ENCODE measurements at regions not wholly inside any gene's neighbourhood (a gene's known extent, or its start where the extent isn't known, plus 50 kb on each side); places are given as distances from the start of the nearest gene placed in this dataset.

DNA sequence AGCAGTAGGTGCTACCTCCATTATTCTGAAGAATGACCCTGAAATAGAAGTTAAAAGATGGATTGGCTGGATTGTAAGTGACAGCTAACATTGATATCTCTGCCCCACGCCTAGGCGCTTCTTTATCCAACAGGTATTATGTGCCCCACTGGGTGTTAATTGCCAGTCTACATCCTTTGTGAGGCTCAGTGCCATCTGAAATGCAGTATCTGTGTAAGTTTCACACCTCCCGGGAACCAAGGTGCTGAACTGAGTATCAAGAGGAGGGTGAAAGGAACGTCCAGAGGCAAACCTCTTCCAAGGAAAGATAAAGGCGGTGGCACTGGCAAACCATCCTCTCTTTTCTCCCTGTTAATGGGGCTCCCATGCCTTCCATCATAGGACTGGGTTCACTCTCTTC lies 181.1 kb upstream of the UBL3 start:
- Mint-ChIP-seq H3K36me3 (ENCODE audit: low read depth) (no peaks in the 10 kb centered on the region), H3K27me3 (ENCODE audit: insufficient read depth, low read depth, poor library complexity) (no peaks in the 10 kb centered on the region), H3K9me3 (no peaks in the 10 kb centered on the region; the same call in 2 of the 3 replicates), H3K4me3 (no peak overlapping the region), H3K4me1 (no peaks in the 10 kb centered on the region), H3K27ac (no peak overlapping the region)
- no peaks in the 10 kb centered on the region for H3K9me2 ChIP-seq (ENCODE audit: insufficient read depth)
- H3F3A ChIP-seq (replicated peaks; ENCODE audit: low read depth): no peaks in the 10 kb centered on the region
- DNase-seq (ENCODE audit: low spot score) (no peak), ATAC-seq (no peak)
- H3K36me3 ChIP-seq (ENCODE audit: insufficient read depth): no peaks in the 10 kb centered on the region
- H3K4me3 ChIP-seq: no peak overlapping the region
- no peak overlapping the region for H3K27ac ChIP-seq (ENCODE audit: low read depth)
- no peaks in the 10 kb centered on the region for H3K79me2 ChIP-seq (replicated peaks; ENCODE audit: insufficient read depth)
- no peaks in the 10 kb centered on the region for H4K20me1 ChIP-seq (replicated peaks; ENCODE audit: insufficient read depth)
- H3K4me1 ChIP-seq (ENCODE audit: insufficient read depth): no peaks in the 10 kb centered on the region
- H2AFZ ChIP-seq: no peak overlapping the region
- H3K4me2 ChIP-seq: no peak overlapping the region
- no peak for TF ChIP-seq CREB1 (CRISPR knock-in tag; IDR thresholded peaks at IDR 0.05; ENCODE audit: low read depth)
- no peak for TF ChIP-seq POLR2AphosphoS5 (IDR thresholded peaks at IDR 0.05; ENCODE audit: low read depth)
- no peak for TF ChIP-seq JUNB (IDR thresholded peaks at IDR 0.05; ENCODE audit: unreplicated experiment)
- H3K27me3 ChIP-seq (ENCODE audit: insufficient read depth): no peaks in the 10 kb centered on the region

DNA sequence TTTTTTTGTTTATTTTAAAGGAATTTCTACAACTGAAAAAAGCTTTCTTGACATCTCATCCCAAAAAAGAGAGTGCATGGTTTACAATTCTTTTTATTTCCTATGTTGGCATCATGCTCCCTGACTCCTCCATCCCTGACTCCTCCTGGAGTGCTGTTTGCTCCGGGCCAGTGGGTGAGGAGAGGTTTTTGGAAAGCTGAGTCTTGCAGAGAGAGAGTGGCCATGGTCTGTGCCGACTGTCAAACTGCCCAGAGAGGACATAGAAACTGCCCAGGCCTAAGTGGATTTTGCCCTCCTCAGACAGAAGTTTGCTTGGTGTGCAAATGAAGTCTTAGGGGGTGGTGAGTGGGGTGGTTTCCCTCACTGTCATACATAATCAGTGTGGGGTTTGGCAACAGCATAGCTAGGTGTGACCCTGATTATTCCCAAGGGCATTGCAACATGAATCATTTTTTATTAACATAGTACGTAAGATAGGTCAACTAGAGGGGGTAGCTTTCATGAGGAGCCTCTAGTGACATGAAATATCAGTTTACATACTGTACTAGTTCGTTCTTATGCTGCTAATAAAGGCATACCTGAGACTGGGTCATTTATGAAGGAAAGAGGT lies 179.8 kb upstream of the UBL3 start:
- H3K4me3 Mint-ChIP-seq: no peak overlapping the region
- no peak overlapping the region for H3K27ac Mint-ChIP-seq
- Histone ChIP-seq H3K79me2 (replicated peaks; ENCODE audit: insufficient read depth) (no peaks in the 10 kb centered on the region), H3K27ac (ENCODE audit: low read depth) (no peak overlapping the region), H3K4me1 (ENCODE audit: insufficient read depth) (no peaks in the 10 kb centered on the region), H3K4me3 (no peak overlapping the region), H2AFZ (no peak overlapping the region), H3K27me3 (ENCODE audit: insufficient read depth) (no peaks in the 10 kb centered on the region), H3K9me2 (ENCODE audit: insufficient read depth) (no peaks in the 10 kb centered on the region), H3K4me2 (no peak overlapping the region), H3F3A (replicated peaks; ENCODE audit: low read depth) (no peaks in the 10 kb centered on the region), H3K36me3 (ENCODE audit: insufficient read depth) (no peaks in the 10 kb centered on the region), H4K20me1 (replicated peaks; ENCODE audit: insufficient read depth) (no peaks in the 10 kb centered on the region)
- no peak for ATAC-seq
- no peaks in the 10 kb centered on the region for H3K4me1 Mint-ChIP-seq
- H3K9me3 Mint-ChIP-seq: no peaks in the 10 kb centered on the region
- TF ChIP-seq EZH2 (IDR thresholded peaks at IDR 0.05; ENCODE audit: low read depth, unreplicated experiment) (no peak), EZH2phosphoT487 (IDR thresholded peaks at IDR 0.05; ENCODE audit: unreplicated experiment) (no peak), CREB1 (CRISPR knock-in tag; IDR thresholded peaks at IDR 0.05; ENCODE audit: low read depth) (no peak), ZNF114 (CRISPR knock-in tag; IDR thresholded peaks at IDR 0.05) (no peak), STAT1 (IDR thresholded peaks at IDR 0.05; ENCODE audit: unreplicated experiment) (no peak), POLR2AphosphoS5 (IDR thresholded peaks at IDR 0.05; ENCODE audit: low read depth) (no peak), JUNB (IDR thresholded peaks at IDR 0.05; ENCODE audit: unreplicated experiment) (no peak), ZNF331 (CRISPR knock-in tag; IDR thresholded peaks at IDR 0.05; ENCODE audit: low read depth) (no peak), NANOG (IDR thresholded peaks at IDR 0.05; ENCODE audit: borderline replicate concordance) (no peak)
- TF ChIP-seq, protein P1, sequence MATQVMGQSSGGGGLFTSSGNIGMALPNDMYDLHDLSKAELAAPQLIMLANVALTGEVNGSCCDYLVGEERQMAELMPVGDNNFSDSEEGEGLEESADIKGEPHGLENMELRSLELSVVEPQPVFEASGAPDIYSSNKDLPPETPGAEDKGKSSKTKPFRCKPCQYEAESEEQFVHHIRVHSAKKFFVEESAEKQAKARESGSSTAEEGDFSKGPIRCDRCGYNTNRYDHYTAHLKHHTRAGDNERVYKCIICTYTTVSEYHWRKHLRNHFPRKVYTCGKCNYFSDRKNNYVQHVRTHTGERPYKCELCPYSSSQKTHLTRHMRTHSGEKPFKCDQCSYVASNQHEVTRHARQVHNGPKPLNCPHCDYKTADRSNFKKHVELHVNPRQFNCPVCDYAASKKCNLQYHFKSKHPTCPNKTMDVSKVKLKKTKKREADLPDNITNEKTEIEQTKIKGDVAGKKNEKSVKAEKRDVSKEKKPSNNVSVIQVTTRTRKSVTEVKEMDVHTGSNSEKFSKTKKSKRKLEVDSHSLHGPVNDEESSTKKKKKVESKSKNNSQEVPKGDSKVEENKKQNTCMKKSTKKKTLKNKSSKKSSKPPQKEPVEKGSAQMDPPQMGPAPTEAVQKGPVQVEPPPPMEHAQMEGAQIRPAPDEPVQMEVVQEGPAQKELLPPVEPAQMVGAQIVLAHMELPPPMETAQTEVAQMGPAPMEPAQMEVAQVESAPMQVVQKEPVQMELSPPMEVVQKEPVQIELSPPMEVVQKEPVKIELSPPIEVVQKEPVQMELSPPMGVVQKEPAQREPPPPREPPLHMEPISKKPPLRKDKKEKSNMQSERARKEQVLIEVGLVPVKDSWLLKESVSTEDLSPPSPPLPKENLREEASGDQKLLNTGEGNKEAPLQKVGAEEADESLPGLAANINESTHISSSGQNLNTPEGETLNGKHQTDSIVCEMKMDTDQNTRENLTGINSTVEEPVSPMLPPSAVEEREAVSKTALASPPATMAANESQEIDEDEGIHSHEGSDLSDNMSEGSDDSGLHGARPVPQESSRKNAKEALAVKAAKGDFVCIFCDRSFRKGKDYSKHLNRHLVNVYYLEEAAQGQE (IDR thresholded peaks at IDR 0.05; ENCODE audit: unreplicated experiment): no peak
- TF ChIP-seq, protein P2, sequence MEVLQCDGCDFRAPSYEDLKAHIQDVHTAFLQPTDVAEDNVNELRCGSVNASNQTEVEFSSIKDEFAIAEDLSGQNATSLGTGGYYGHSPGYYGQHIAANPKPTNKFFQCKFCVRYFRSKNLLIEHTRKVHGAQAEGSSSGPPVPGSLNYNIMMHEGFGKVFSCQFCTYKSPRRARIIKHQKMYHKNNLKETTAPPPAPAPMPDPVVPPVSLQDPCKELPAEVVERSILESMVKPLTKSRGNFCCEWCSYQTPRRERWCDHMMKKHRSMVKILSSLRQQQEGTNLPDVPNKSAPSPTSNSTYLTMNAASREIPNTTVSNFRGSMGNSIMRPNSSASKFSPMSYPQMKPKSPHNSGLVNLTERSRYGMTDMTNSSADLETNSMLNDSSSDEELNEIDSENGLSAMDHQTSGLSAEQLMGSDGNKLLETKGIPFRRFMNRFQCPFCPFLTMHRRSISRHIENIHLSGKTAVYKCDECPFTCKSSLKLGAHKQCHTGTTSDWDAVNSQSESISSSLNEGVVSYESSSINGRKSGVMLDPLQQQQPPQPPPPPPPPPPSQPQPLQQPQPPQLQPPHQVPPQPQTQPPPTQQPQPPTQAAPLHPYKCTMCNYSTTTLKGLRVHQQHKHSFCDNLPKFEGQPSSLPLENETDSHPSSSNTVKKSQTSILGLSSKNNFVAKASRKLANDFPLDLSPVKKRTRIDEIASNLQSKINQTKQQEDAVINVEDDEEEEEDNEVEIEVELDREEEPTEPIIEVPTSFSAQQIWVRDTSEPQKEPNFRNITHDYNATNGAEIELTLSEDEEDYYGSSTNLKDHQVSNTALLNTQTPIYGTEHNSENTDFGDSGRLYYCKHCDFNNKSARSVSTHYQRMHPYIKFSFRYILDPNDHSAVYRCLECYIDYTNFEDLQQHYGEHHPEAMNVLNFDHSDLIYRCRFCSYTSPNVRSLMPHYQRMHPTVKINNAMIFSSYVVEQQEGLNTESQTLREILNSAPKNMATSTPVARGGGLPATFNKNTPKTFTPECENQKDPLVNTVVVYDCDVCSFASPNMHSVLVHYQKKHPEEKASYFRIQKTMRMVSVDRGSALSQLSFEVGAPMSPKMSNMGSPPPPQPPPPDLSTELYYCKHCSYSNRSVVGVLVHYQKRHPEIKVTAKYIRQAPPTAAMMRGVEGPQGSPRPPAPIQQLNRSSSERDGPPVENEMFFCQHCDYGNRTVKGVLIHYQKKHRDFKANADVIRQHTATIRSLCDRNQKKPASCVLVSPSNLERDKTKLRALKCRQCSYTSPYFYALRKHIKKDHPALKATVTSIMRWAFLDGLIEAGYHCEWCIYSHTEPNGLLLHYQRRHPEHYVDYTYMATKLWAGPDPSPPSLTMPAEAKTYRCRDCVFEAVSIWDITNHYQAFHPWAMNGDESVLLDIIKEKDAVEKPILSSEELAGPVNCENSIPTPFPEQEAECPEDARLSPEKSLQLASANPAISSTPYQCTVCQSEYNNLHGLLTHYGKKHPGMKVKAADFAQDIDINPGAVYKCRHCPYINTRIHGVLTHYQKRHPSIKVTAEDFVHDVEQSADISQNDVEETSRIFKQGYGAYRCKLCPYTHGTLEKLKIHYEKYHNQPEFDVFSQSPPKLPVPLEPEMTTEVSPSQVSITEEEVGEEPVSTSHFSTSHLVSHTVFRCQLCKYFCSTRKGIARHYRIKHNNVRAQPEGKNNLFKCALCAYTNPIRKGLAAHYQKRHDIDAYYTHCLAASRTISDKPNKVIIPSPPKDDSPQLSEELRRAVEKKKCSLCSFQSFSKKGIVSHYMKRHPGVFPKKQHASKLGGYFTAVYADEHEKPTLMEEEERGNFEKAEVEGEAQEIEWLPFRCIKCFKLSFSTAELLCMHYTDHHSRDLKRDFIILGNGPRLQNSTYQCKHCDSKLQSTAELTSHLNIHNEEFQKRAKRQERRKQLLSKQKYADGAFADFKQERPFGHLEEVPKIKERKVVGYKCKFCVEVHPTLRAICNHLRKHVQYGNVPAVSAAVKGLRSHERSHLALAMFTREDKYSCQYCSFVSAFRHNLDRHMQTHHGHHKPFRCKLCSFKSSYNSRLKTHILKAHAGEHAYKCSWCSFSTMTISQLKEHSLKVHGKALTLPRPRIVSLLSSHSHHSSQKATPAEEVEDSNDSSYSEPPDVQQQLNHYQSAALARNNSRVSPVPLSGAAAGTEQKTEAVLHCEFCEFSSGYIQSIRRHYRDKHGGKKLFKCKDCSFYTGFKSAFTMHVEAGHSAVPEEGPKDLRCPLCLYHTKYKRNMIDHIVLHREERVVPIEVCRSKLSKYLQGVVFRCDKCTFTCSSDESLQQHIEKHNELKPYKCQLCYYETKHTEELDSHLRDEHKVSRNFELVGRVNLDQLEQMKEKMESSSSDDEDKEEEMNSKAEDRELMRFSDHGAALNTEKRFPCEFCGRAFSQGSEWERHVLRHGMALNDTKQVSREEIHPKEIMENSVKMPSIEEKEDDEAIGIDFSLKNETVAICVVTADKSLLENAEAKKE (CRISPR knock-in tag; IDR thresholded peaks at IDR 0.05): no peak
- TF ChIP-seq, protein P3, sequence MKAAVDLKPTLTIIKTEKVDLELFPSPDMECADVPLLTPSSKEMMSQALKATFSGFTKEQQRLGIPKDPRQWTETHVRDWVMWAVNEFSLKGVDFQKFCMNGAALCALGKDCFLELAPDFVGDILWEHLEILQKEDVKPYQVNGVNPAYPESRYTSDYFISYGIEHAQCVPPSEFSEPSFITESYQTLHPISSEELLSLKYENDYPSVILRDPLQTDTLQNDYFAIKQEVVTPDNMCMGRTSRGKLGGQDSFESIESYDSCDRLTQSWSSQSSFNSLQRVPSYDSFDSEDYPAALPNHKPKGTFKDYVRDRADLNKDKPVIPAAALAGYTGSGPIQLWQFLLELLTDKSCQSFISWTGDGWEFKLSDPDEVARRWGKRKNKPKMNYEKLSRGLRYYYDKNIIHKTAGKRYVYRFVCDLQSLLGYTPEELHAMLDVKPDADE (IDR thresholded peaks at IDR 0.05): no peak
- H3K36me3 Mint-ChIP-seq (ENCODE audit: low read depth): no peaks in the 10 kb centered on the region
- H3K27me3 Mint-ChIP-seq (ENCODE audit: insufficient read depth, low read depth, poor library complexity): no peaks in the 10 kb centered on the region
- DNase-seq (ENCODE audit: low spot score): no peak

Data from GM23338 (cell line).